ENCODE measurements at regions not wholly inside any gene's neighbourhood (a gene's known extent, or its start where the extent isn't known, plus 50 kb on each side); places are given as distances from the start of the nearest gene placed in this dataset.
"Not testable (repeated sequence)": the region's sequence is repeated elsewhere in the genome, so short reads cannot be mapped to it uniquely, and the experiment has no call there.

- Histone ChIP-seq H3K4me3 (no peak overlapping the region), H3K9me3 (ENCODE audit: control insufficient read depth in 4 of 4, insufficient read depth in 3 of 4, low read length in 3 of 4) (peaks cover 0 to 2% (median 0%) of the 10 kb centered on the region in 4 donors), H3K27ac (ENCODE audit: low read depth in 1 of 2, low read length in 1 of 2) (no peak overlapping the region), H3K4me1 (ENCODE audit: control insufficient read depth in 5 of 5, insufficient read depth in 5 of 5, low read length in 5 of 5) (peaks cover 0 to 12% (median 0%) of the 10 kb centered on the region in 5 donors), H3K9ac (ENCODE audit: insufficient read depth in 1 of 2, low read length in 2 of 2) (no peak overlapping the region), H3K36me3 (ENCODE audit: control insufficient read depth in 4 of 4, insufficient read depth in 4 of 4, low read length in 4 of 4) (no peaks in the 10 kb centered on the region), H3K27me3 (ENCODE audit: control insufficient read depth in 3 of 3, insufficient read depth in 3 of 3, low read length in 2 of 3) (no peaks in the 10 kb centered on the region)
- ATAC-seq (ENCODE audit: insufficient read depth, low FRiP score) (no peak), DNase-seq (no peak)
- 55 to 74% methylated on average over 13 of the region's 13 CpGs for WGBS, 2 donors
- no peak for TF ChIP-seq CTCF (IDR thresholded peaks at IDR 0.05; ENCODE audit: control extremely low read depth, extremely low read depth)
These were observed 213.8 kb upstream of the HAAO start for GRCh38 chr2:43005975-43006833.

DNA sequence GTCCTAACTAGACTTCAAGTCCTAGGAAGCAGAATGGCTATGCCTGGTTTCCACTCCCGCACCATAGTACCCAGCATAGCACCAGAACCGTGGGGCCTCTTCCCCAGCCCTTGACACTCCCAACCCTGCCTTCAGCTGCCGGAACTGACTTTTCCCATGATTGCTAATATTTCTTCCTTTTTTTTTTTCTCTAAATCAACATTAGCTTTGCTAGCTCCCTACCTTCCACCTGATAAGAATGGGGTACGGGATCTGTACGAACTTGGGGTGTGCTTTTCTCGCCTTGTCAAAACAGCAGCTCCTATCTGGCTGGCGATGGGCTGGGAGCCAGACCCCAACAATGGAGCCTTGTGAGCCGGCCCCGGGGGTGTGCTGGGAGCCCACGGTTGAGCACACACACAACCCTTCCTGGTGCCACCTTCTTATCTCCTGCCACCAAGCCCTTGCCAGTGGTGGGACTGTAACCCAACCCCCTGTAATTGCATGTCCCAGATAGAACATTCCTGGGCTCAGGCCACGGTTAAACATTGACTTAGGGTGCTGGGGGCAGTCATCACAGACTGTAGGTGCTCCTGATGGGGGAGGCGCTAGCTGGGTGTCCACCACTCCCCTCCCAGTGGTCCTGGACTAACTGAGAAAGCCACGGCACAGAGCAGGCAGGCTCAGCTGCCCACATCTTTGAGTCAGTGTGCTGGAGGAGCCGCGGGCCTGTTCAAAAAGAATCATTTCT is 213.0 kb upstream of the HAAO start:
- H3K9ac ChIP-seq (ENCODE audit: insufficient read depth in 1 of 2, low read length in 2 of 2): no peak overlapping the region
- peaks cover 0 to 12% (median 0%) of the 10 kb centered on the region in 5 donors for H3K4me1 ChIP-seq (ENCODE audit: control insufficient read depth in 5 of 5, insufficient read depth in 5 of 5, low read length in 5 of 5)
- H3K36me3 ChIP-seq (ENCODE audit: control insufficient read depth in 4 of 4, insufficient read depth in 4 of 4, low read length in 4 of 4): no peaks in the 10 kb centered on the region
- H3K27me3 ChIP-seq (ENCODE audit: control insufficient read depth in 3 of 3, insufficient read depth in 3 of 3, low read length in 2 of 3): no peaks in the 10 kb centered on the region
- DNase-seq (peak; percentile 54 to 80 (median 76)), ATAC-seq (ENCODE audit: insufficient read depth, low FRiP score) (no peak)
- peaks cover 0 to 2% (median 0%) of the 10 kb centered on the region in 4 donors for H3K9me3 ChIP-seq (ENCODE audit: control insufficient read depth in 4 of 4, insufficient read depth in 3 of 4, low read length in 3 of 4)
- no peak overlapping the region for H3K4me3 ChIP-seq
- TF ChIP-seq CTCF (IDR thresholded peaks at IDR 0.05; ENCODE audit: control extremely low read depth, extremely low read depth): no peak
- 34 to 57% methylated on average over 15 of the region's 15 CpGs for WGBS, 2 donors
- no peak overlapping the region for H3K27ac ChIP-seq (ENCODE audit: low read depth in 1 of 2, low read length in 1 of 2)

GRCh38 chr2:43004879-43005244 is 212.5 kb upstream of the HAAO start:
- DNase-seq (no peak), ATAC-seq (ENCODE audit: insufficient read depth, low FRiP score) (no peak)
- TF ChIP-seq CTCF (IDR thresholded peaks at IDR 0.05; ENCODE audit: control extremely low read depth, extremely low read depth): no peak
- H3K27ac ChIP-seq (ENCODE audit: low read depth in 1 of 2, low read length in 1 of 2): no peak overlapping the region
- no peaks in the 10 kb centered on the region for H3K36me3 ChIP-seq (ENCODE audit: control insufficient read depth in 4 of 4, insufficient read depth in 4 of 4, low read length in 4 of 4)
- 53 to 80% methylated on average over 5 of the region's 5 CpGs for WGBS, 2 donors
- no peak overlapping the region for H3K4me3 ChIP-seq
- peaks cover 0 to 2% (median 0%) of the 10 kb centered on the region in 4 donors for H3K9me3 ChIP-seq (ENCODE audit: control insufficient read depth in 4 of 4, insufficient read depth in 3 of 4, low read length in 3 of 4)
- peaks cover 0 to 15% (median 4%) of the 10 kb centered on the region in 5 donors for H3K4me1 ChIP-seq (ENCODE audit: control insufficient read depth in 5 of 5, insufficient read depth in 5 of 5, low read length in 5 of 5)
- no peak overlapping the region for H3K9ac ChIP-seq (ENCODE audit: insufficient read depth in 1 of 2, low read length in 2 of 2)
- H3K27me3 ChIP-seq (ENCODE audit: control insufficient read depth in 3 of 3, insufficient read depth in 3 of 3, low read length in 2 of 3): no peaks in the 10 kb centered on the region

- ATAC-seq (ENCODE audit: insufficient read depth, low FRiP score); H3K9ac ChIP-seq (ENCODE audit: insufficient read depth in 1 of 2, low read length in 2 of 2); H3K27ac ChIP-seq (ENCODE audit: low read depth in 1 of 2, low read length in 1 of 2); H3K4me3 ChIP-seq; H3K36me3 ChIP-seq (ENCODE audit: control insufficient read depth in 4 of 4, insufficient read depth in 4 of 4, low read length in 4 of 4); H3K27me3 ChIP-seq (ENCODE audit: control insufficient read depth in 3 of 3, insufficient read depth in 3 of 3, low read length in 2 of 3); DNase-seq; H3K9me3 ChIP-seq (ENCODE audit: control insufficient read depth in 4 of 4, insufficient read depth in 3 of 4, low read length in 3 of 4): not testable (repeated sequence)
- WGBS, 2 donors: 76 to 86% methylated on average over 11 of the region's 11 CpGs
- H3K4me1 ChIP-seq (ENCODE audit: control insufficient read depth in 5 of 5, insufficient read depth in 5 of 5, low read length in 5 of 5): peaks cover 0 to 16% (median 5%) of the 10 kb centered on the region in 5 donors
These were observed 211.9 kb upstream of the HAAO start for GRCh38 chr2:43004126-43004865.
